ENCODE measurements at regions not wholly inside any gene's neighbourhood (a gene's known extent, or its start where the extent isn't known, plus 50 kb on each side); places are given as distances from the start of the nearest gene placed in this dataset.

GRCh38 chr2:138223319-138223718 is 259.0 kb downstream of the HNMT start:
- H3K27ac ChIP-seq (replicated peaks), result no peak overlapping the region
- no peak for TF ChIP-seq POLR2AphosphoS5 (IDR thresholded peaks at IDR 0.05; ENCODE audit: low read depth)
- DNase-seq (ENCODE audit: low read depth in 1 of 2, low spot score in 1 of 2), result no peak
- H3K27me3 ChIP-seq (ENCODE audit: insufficient read depth, poor library complexity, severe bottlenecking), result no peaks in the 10 kb centered on the region
- no peak overlapping the region for H3K4me3 ChIP-seq (replicated peaks; ENCODE audit: insufficient read depth, low read length)

GRCh38 chr2:138227195-138227594 is 262.9 kb downstream of the HNMT start:
- TF ChIP-seq SPI1 (IDR thresholded peaks at IDR 0.05; ENCODE audit: borderline replicate concordance, low read depth) (no peak), CTCF (IDR thresholded peaks at IDR 0.05; ENCODE audit: insufficient read depth, low read length) (no peak), REST (IDR thresholded peaks at IDR 0.05; ENCODE audit: insufficient replicate concordance, low read depth) (no peak), POLR2AphosphoS5 (IDR thresholded peaks at IDR 0.05; ENCODE audit: low read depth) (no peak), GABPA (IDR thresholded peaks at IDR 0.05; ENCODE audit: low read depth) (no peak)
- H3K27me3 ChIP-seq (ENCODE audit: insufficient read depth, poor library complexity, severe bottlenecking), result no peaks in the 10 kb centered on the region
- H3K4me3 ChIP-seq (replicated peaks; ENCODE audit: insufficient read depth, low read length), result no peak overlapping the region
- H3K27ac ChIP-seq (replicated peaks), result no peak overlapping the region
- DNase-seq (ENCODE audit: low read depth in 1 of 2, low spot score in 1 of 2), result no peak

GRCh38 chr2:138228101-138228500 is 263.8 kb downstream of the HNMT start:
- no peak for TF ChIP-seq GABPA (IDR thresholded peaks at IDR 0.05; ENCODE audit: low read depth)
- TF ChIP-seq REST (IDR thresholded peaks at IDR 0.05; ENCODE audit: insufficient replicate concordance, low read depth), result no peak
- TF ChIP-seq CTCF (IDR thresholded peaks at IDR 0.05; ENCODE audit: insufficient read depth, low read length), result no peak
- TF ChIP-seq SPI1 (IDR thresholded peaks at IDR 0.05; ENCODE audit: borderline replicate concordance, low read depth), result no peak
- TF ChIP-seq POLR2AphosphoS5 (IDR thresholded peaks at IDR 0.05; ENCODE audit: low read depth), result no peak
- H3K27me3 ChIP-seq (ENCODE audit: insufficient read depth, poor library complexity, severe bottlenecking), result no peaks in the 10 kb centered on the region
- no peak overlapping the region for H3K27ac ChIP-seq (replicated peaks)
- no peak overlapping the region for H3K4me3 ChIP-seq (replicated peaks; ENCODE audit: insufficient read depth, low read length)
- no peak for DNase-seq (ENCODE audit: low read depth in 1 of 2, low spot score in 1 of 2)

GRCh38 chr2:138234265-138234664 is 267.3 kb upstream of the SPOPL start:
- TF ChIP-seq CTCF (IDR thresholded peaks at IDR 0.05; ENCODE audit: insufficient read depth, low read length) (no peak), REST (IDR thresholded peaks at IDR 0.05; ENCODE audit: insufficient replicate concordance, low read depth) (no peak), SPI1 (IDR thresholded peaks at IDR 0.05; ENCODE audit: borderline replicate concordance, low read depth) (no peak), GABPA (IDR thresholded peaks at IDR 0.05; ENCODE audit: low read depth) (no peak), POLR2AphosphoS5 (IDR thresholded peaks at IDR 0.05; ENCODE audit: low read depth) (no peak)
- Histone ChIP-seq H3K27me3 (ENCODE audit: insufficient read depth, poor library complexity, severe bottlenecking) (no peaks in the 10 kb centered on the region), H3K4me3 (replicated peaks; ENCODE audit: insufficient read depth, low read length) (no peak overlapping the region), H3K27ac (replicated peaks) (no peak overlapping the region)
- DNase-seq (ENCODE audit: low read depth in 1 of 2, low spot score in 1 of 2), result no peak

Measured in HL-60 (cell line).